ENCODE measurements at regions not wholly inside any gene's neighbourhood (a gene's known extent, or its start where the extent isn't known, plus 50 kb on each side); places are given as distances from the start of the nearest gene placed in this dataset.

GRCh38 chr6:147116056-147116455 lies 88.2 kb upstream of the STXBP5 start:
- TF ChIP-seq POLR2A (IDR thresholded peaks at IDR 0.05) = no peak
- TF ChIP-seq CTCF (IDR thresholded peaks at IDR 0.05) = no peak

Data from uterus (tissue), 2 donors.